ENCODE measurements at regions not wholly inside any gene's neighbourhood (a gene's known extent, or its start where the extent isn't known, plus 50 kb on each side); places are given as distances from the start of the nearest gene placed in this dataset.

- no peak for TF ChIP-seq POLR2A (IDR thresholded peaks at IDR 0.05)
- no peak for TF ChIP-seq CTCF (IDR thresholded peaks at IDR 0.05 in 8 of 11, conservative IDR thresholded peaks at IDR 0.05 in 3 of 11)
- no peak for TF ChIP-seq POLR2AphosphoS5 (IDR thresholded peaks at IDR 0.05)
Observed at GRCh38 chr12:74418573-74418972, 119.1 kb upstream of the ATXN7L3B start.

All from spleen (tissue), 7 donors.